Vagina (tissue), 2 donors: ENCODE measurements at regions not wholly inside any gene's neighbourhood (a gene's known extent, or its start where the extent isn't known, plus 50 kb on each side); places are given as distances from the start of the nearest gene placed in this dataset.

Experiments
- POLR2A ChIP-seq, 2 donors: fragments of 450-650 bp; IDR thresholded peaks; one replicate each; pipeline ENCODE4 v1.6.1; 2017; ENCODE audit warnings: antibody characterized with exemption in 2 of 2, mild to moderate bottlenecking in 2 of 2, moderate library complexity in 2 of 2
- TF ChIP-seq, protein P1 (sequence below), 3 experiments: fragments of 450-650 bp in 2 of 3; fragments of 200-600 bp in 1 of 3; sonication (generic) in 1 of 3; IDR thresholded peaks; one replicate each; pipeline ENCODE4 v1.5.1; 2017 to 2019; ENCODE audit warnings: antibody characterized with exemption in 3 of 3, mild to moderate bottlenecking in 2 of 3, moderate library complexity in 2 of 3

GRCh38 chr7:130874071-130874915 is 140.3 kb upstream of the KLF14 start:
- no peak for TF ChIP-seq POLR2A (IDR thresholded peaks at IDR 0.05)
- TF ChIP-seq, protein P1, sequence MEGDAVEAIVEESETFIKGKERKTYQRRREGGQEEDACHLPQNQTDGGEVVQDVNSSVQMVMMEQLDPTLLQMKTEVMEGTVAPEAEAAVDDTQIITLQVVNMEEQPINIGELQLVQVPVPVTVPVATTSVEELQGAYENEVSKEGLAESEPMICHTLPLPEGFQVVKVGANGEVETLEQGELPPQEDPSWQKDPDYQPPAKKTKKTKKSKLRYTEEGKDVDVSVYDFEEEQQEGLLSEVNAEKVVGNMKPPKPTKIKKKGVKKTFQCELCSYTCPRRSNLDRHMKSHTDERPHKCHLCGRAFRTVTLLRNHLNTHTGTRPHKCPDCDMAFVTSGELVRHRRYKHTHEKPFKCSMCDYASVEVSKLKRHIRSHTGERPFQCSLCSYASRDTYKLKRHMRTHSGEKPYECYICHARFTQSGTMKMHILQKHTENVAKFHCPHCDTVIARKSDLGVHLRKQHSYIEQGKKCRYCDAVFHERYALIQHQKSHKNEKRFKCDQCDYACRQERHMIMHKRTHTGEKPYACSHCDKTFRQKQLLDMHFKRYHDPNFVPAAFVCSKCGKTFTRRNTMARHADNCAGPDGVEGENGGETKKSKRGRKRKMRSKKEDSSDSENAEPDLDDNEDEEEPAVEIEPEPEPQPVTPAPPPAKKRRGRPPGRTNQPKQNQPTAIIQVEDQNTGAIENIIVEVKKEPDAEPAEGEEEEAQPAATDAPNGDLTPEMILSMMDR (IDR thresholded peaks at IDR 0.05), result no peak
